Prostate gland (tissue), 2 donors: ENCODE measurements at regions not wholly inside any gene's neighbourhood (a gene's known extent, or its start where the extent isn't known, plus 50 kb on each side); places are given as distances from the start of the nearest gene placed in this dataset.

ENCODE experiments used
- POLR2A ChIP-seq: fragments of 450-650 bp; IDR thresholded peaks from one replicate; pipeline ENCODE4 v1.6.1; 2016; ENCODE audit warnings: antibody characterized with exemption, mild to moderate bottlenecking
- POLR2AphosphoS5 ChIP-seq: sonication (generic); formaldehyde crosslinking; IDR thresholded peaks from one replicate; pipeline ENCODE4 v1.6.1; 2017; ENCODE audit warnings: antibody characterized with exemption
- TF ChIP-seq, protein P1 (sequence below), 4 experiments: fragments of 200-600 bp in 2 of 4; fragments of 450-650 bp in 2 of 4; sonication (generic) in 2 of 4; IDR thresholded peaks; 1 replicate in 3 of 4; 2 replicates in 1 of 4; pipeline ENCODE4 v1.5.1; 2016 to 2019; ENCODE audit warnings: antibody characterized with exemption in 4 of 4, mild to moderate bottlenecking in 2 of 4, moderate library complexity in 2 of 4

DNA sequence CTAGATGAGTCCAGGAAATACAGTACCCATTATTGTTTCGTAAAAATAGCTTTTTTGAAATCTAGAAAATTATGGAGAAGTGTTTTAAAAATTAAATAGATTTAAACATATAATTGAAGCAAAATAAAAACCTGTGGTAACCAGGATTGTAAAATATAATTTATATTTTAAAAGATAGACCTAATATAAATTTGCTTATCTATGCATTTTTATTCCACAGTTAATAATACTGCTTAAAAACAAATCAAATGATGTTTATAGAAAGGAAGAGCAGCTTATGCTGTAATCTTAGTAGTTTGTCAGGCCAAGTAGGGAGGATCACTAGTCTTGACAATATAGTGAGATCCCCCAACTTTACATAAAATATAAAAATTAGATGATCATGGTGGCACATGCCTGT, 388.9 kb upstream of the CNTNAP5 start:
- TF ChIP-seq POLR2AphosphoS5 (no peak), POLR2A (no peak)
- TF ChIP-seq, protein P1, sequence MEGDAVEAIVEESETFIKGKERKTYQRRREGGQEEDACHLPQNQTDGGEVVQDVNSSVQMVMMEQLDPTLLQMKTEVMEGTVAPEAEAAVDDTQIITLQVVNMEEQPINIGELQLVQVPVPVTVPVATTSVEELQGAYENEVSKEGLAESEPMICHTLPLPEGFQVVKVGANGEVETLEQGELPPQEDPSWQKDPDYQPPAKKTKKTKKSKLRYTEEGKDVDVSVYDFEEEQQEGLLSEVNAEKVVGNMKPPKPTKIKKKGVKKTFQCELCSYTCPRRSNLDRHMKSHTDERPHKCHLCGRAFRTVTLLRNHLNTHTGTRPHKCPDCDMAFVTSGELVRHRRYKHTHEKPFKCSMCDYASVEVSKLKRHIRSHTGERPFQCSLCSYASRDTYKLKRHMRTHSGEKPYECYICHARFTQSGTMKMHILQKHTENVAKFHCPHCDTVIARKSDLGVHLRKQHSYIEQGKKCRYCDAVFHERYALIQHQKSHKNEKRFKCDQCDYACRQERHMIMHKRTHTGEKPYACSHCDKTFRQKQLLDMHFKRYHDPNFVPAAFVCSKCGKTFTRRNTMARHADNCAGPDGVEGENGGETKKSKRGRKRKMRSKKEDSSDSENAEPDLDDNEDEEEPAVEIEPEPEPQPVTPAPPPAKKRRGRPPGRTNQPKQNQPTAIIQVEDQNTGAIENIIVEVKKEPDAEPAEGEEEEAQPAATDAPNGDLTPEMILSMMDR (IDR thresholded peaks at IDR 0.05) = no peak
